Vagina (tissue), 2 donors: ENCODE measurements at regions not wholly inside any gene's neighbourhood (a gene's known extent, or its start where the extent isn't known, plus 50 kb on each side); places are given as distances from the start of the nearest gene placed in this dataset.
A peak's percentile ranks its signal among the peaks of the same experiment; 100 is the strongest.
"Not testable (repeated sequence)": the region's sequence is repeated elsewhere in the genome, so short reads cannot be mapped to it uniquely, and the experiment has no call there.

Experiments used
- DNase-seq, 2 donors: peaks; one replicate each; pipeline ENCODE4 v3.0.0-alpha.2; 2017; ENCODE audit errors: extremely low spot score in 2 of 2
- H3K27ac ChIP-seq: fragments of 200-600 bp; sonication (generic); one replicate; pipeline ENCODE4 v1.5.1; 2019
- H3K27me3 ChIP-seq: fragments of 200-600 bp; sonication (generic); one replicate; pipeline ENCODE4 v1.5.1; 2019
- H3K36me3 ChIP-seq, 2 donors: fragments of 200-600 bp; sonication (generic); one replicate each; pipeline ENCODE4 v1.5.1; 2017 to 2019
- H3K4me1 ChIP-seq: fragments of 200-600 bp; sonication (generic); one replicate; pipeline ENCODE4 v1.5.1; 2019
- H3K4me3 ChIP-seq, 2 donors: fragments of 200-600 bp; sonication (generic); 1 replicate in 1 of 2; 2 replicates in 1 of 2; pipeline ENCODE4 v1.5.1; 2016 to 2019
- H3K9me3 ChIP-seq: fragments of 200-600 bp; sonication (generic); one replicate; pipeline ENCODE4 v1.5.1; 2019
- POLR2A ChIP-seq, 2 donors: fragments of 450-650 bp; IDR thresholded peaks; one replicate each; pipeline ENCODE4 v1.6.1; 2017; ENCODE audit warnings: antibody characterized with exemption in 2 of 2, mild to moderate bottlenecking in 2 of 2, moderate library complexity in 2 of 2
- POLR2AphosphoS5 ChIP-seq, 2 donors: sonication (generic); formaldehyde crosslinking; IDR thresholded peaks; one replicate each; pipeline ENCODE4 v1.9.0; 2017; ENCODE audit warnings: antibody characterized with exemption in 2 of 2, mild to moderate bottlenecking in 2 of 2, low read depth in 1 of 2; ENCODE audit not compliant: insufficient read depth in 1 of 2
- intact Hi-C: fragments of 100-400 bp; cut with DNase I; formaldehyde crosslinking; loops from one replicate; pipeline ENCODE4 v1.15.1; 2023
- TF ChIP-seq, protein P1 (sequence below), 3 experiments: fragments of 450-650 bp in 2 of 3; fragments of 200-600 bp in 1 of 3; sonication (generic) in 1 of 3; IDR thresholded peaks; one replicate each; pipeline ENCODE4 v1.5.1; 2017 to 2019; ENCODE audit warnings: antibody characterized with exemption in 3 of 3, mild to moderate bottlenecking in 2 of 3, moderate library complexity in 2 of 3

- Histone ChIP-seq H3K36me3 (no peaks in the 10 kb centered on the region), H3K9me3 (no peaks in the 10 kb centered on the region), H3K27ac (no peak overlapping the region), H3K4me3 (no peak overlapping the region), H3K4me1 (peaks cover 13% of the 10 kb centered on the region), H3K27me3 (no peaks in the 10 kb centered on the region)
- TF ChIP-seq, protein P1, sequence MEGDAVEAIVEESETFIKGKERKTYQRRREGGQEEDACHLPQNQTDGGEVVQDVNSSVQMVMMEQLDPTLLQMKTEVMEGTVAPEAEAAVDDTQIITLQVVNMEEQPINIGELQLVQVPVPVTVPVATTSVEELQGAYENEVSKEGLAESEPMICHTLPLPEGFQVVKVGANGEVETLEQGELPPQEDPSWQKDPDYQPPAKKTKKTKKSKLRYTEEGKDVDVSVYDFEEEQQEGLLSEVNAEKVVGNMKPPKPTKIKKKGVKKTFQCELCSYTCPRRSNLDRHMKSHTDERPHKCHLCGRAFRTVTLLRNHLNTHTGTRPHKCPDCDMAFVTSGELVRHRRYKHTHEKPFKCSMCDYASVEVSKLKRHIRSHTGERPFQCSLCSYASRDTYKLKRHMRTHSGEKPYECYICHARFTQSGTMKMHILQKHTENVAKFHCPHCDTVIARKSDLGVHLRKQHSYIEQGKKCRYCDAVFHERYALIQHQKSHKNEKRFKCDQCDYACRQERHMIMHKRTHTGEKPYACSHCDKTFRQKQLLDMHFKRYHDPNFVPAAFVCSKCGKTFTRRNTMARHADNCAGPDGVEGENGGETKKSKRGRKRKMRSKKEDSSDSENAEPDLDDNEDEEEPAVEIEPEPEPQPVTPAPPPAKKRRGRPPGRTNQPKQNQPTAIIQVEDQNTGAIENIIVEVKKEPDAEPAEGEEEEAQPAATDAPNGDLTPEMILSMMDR (IDR thresholded peaks at IDR 0.05) = no peak
- TF ChIP-seq POLR2AphosphoS5 (IDR thresholded peaks at IDR 0.05; ENCODE audit: insufficient read depth in 1 of 2, low read depth in 1 of 2) = no peak
- intact Hi-C loops = no loop called here
- no peak for DNase-seq
These were observed 132.9 kb downstream of the FAM53A start for GRCh38 chr4:1551211-1551610.

DNA sequence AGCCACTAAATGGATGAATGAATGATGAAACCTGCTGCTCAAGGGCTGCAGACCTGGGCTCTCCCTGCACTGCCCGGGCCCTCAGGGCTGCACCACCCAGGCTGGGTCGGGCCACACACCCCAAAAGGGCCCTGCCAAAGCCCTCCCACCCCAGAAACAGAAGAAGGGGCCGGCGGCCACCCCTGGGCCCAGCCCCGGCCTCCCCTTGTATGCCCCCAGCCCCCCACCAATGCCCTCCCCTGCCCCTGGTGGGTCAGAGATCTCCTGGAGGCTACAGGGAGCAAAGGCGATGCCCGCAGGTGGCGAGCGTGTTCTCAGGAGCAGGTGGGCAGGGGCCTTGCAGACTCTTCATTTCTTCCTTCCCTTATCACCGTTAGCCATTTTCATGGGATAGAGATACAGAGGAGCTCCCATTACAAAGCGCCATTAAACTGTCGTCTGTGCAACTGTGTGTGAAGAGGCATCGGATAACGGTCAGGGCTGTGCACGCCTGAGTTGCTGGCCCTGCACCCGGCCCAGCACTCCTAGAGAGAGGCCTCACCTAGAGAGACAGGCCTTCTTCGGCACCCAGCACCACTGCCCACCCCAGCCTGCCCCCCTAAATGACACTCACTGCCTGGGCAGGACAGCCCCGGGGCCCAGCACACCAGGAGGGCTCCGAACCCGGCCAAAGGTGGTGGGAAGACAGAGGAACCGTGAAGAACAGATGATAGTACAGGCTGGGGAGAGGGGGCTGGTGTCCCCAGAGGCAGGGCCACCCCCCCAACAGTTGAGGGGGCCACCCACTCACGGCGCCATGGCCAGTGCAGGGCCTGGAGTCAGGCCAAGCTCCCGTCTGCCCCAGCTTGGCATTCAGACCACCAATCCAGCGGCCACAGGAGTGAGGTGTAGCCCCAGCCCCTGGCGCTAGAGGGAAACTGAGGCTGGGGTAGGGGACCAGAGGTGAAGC lies 133.7 kb downstream of the FAM53A start:
- Histone ChIP-seq H3K9me3 (no peaks in the 10 kb centered on the region), H3K27ac (no peak overlapping the region), H3K27me3 (no peaks in the 10 kb centered on the region), H3K4me1 (peaks cover 13% of the 10 kb centered on the region), H3K36me3 (no peaks in the 10 kb centered on the region), H3K4me3 (no peak overlapping the region)
- DNase-seq = no peak
- intact Hi-C loops = no loop called here
- TF ChIP-seq POLR2AphosphoS5 (IDR thresholded peaks at IDR 0.05; ENCODE audit: insufficient read depth in 1 of 2, low read depth in 1 of 2) (no peak), POLR2A (IDR thresholded peaks at IDR 0.05) (no peak)
- TF ChIP-seq, protein P1 (IDR thresholded peaks at IDR 0.05) = no peak

GRCh38 chr4:1549638-1550035 lies 134.5 kb downstream of the FAM53A start:
- Histone ChIP-seq H3K9me3 (no peaks in the 10 kb centered on the region), H3K4me1 (peaks cover 17% of the 10 kb centered on the region), H3K4me3 (no peak overlapping the region), H3K27me3 (no peaks in the 10 kb centered on the region), H3K27ac (no peak overlapping the region), H3K36me3 (no peaks in the 10 kb centered on the region)
- DNase-seq = no peak
- TF ChIP-seq POLR2A (IDR thresholded peaks at IDR 0.05) (no peak), POLR2AphosphoS5 (IDR thresholded peaks at IDR 0.05; ENCODE audit: insufficient read depth in 1 of 2, low read depth in 1 of 2) (no peak)
- TF ChIP-seq, protein P1 (IDR thresholded peaks at IDR 0.05) = no peak
- intact Hi-C loops = no loop called here

DNA sequence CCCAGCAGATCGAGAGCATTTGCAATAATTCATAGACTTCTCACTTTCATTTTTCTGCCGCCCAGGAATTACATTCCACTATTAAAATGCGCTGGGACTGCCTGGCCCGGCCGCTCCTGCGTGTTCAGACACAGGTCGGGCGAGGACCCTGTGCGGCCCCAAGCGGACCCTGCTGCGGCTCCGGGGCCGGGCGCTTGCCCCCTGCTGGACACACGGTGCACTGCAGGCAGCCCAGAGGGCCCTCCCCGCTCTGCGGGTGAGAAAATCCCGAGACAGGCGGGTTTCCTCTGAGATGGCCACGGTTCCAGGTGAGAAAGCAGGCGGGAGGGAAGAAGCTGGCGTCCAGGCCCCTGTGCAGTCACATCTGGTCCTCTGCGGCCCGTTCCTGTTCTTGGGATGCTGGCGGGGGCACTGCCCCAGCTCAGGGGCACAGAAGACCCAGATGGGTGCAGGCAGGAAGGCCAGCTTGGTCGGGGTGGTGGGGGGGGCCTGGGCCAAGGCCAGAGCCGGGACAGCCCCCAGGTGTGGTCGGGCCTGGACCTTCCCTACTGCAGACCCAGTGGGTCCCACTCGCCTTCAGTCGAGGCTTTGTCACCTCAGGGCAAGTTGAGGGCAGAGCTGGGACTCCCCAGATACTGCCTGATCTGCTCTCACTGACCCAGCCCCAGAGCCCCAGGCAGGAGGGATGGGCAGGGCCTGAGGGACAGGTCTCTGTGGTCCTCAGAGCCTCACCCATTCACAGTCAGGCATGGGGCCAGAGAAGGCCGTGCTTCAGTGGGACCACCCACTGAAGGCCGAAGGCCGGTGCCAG lies 135.1 kb downstream of the FAM53A start:
- DNase-seq, intact Hi-C loops, H3K27ac ChIP-seq, H3K9me3 ChIP-seq, H3K27me3 ChIP-seq, H3K36me3 ChIP-seq: not testable (repeated sequence)
- Histone ChIP-seq H3K4me3 (peak overlapping the region; percentile 6 to 23), H3K4me1 (peaks cover 17% of the 10 kb centered on the region)
- TF ChIP-seq, protein P1 (IDR thresholded peaks at IDR 0.05) = peak; percentile 80 to 93 (median 89)
